GM12878 (cell line): ENCODE measurements at regions not wholly inside any gene's neighbourhood (a gene's known extent, or its start where the extent isn't known, plus 50 kb on each side); places are given as distances from the start of the nearest gene placed in this dataset.

Experiments
- ATAC-seq: fragments of 200-7000 bp; cut with Tn5 transposase; 3 replicates; pipeline ENCODE4 v1.9.1; 2020; ENCODE audit warnings: mild to moderate bottlenecking, moderate library complexity
- BruUV-seq: library from RNA; stranded (reverse); fragments of 400-500 nt; replicated peaks from 2 replicates; lab custom pipeline; 2021; lab: Mats Ljungman, UMichigan
- CTCF ChIA-PET: fragments of 300-600 bp; sonication (Branson Sonifier 250); formaldehyde crosslinking; extraction: SDS; loops from one replicate; lab custom pipeline; 2021; ENCODE audit warnings: inconsistent platforms; lab: Yijun Ruan, JAX
- POLR2A ChIA-PET: fragments of 350-600 bp; formaldehyde crosslinking; extraction: SDS; loops from one replicate; lab custom pipeline; 2021; ENCODE audit warnings: inconsistent platforms; lab: Charles Lee
- RAD21 ChIA-PET: fragments of 300-600 bp; sonication (Branson Sonifier 250); formaldehyde crosslinking; loops from one replicate; lab custom pipeline; 2023; ENCODE audit warnings: antibody characterized with exemption; ENCODE audit not compliant: unreplicated experiment; lab: Charles Lee
- SMC1A ChIA-PET: fragments of 300-600 bp; sonication (Branson Sonifier 250); formaldehyde crosslinking; loops from one replicate; lab custom pipeline; 2023; ENCODE audit not compliant: unreplicated experiment, uncharacterized antibody; lab: Charles Lee
- DNase-seq: peaks from one replicate; pipeline ENCODE4 v3.0.0-alpha.2; 2011; ENCODE audit warnings: low read depth, low spot score
- FAIRE-seq: peaks from 3 replicates; lab custom pipeline; 2011; peaks lifted over from hg19 to GRCh38; lab: Jason Lieb, UNC
- H2AFZ ChIP-seq: 2 replicates; pipeline ENCODE4 v1.6.0; 2011; ENCODE audit warnings: low read depth, low read length, control low read depth; ENCODE audit not compliant: control insufficient read depth
- H3K27ac ChIP-seq: 2 replicates; pipeline ENCODE4 v1.5.1; 2011; ENCODE audit warnings: control low read depth; ENCODE audit not compliant: control insufficient read depth, insufficient read depth
- H3K27me3 ChIP-seq, 2 experiments: replicated peaks in 1 of 2; 2 replicates each; pipeline versions ENCODE4 v1.6.0 to v1.6.1; 2011; ENCODE audit warnings: low read length in 1 of 2; ENCODE audit not compliant: control insufficient read depth in 2 of 2, insufficient read depth in 2 of 2
- H3K36me3 ChIP-seq, 2 experiments: 2 replicates each; pipeline ENCODE4 v1.5.1; 2011; ENCODE audit warnings: low read length in 1 of 2; ENCODE audit not compliant: control insufficient read depth in 2 of 2, insufficient read depth in 2 of 2
- H3K4me1 ChIP-seq: 2 replicates; pipeline ENCODE4 v1.6.1; 2011; ENCODE audit warnings: mild to moderate bottlenecking, low read length, moderate library complexity, mixed read lengths; ENCODE audit not compliant: control insufficient read depth, insufficient read depth
- H3K4me2 ChIP-seq: 2 replicates; pipeline ENCODE4 v1.6.0; 2011; ENCODE audit warnings: control low read depth; ENCODE audit not compliant: control insufficient read depth, insufficient read depth
- H3K4me3 ChIP-seq: fragments of 200-600 bp; sonication (generic); 2 replicates; pipeline ENCODE4 v1.5.1; 2016
- H3K79me2 ChIP-seq: 2 replicates; pipeline ENCODE4 v1.6.0; 2011; ENCODE audit warnings: low read length; ENCODE audit not compliant: control insufficient read depth, insufficient read depth
- H3K9ac ChIP-seq: 2 replicates; pipeline ENCODE4 v1.8.0; 2011; ENCODE audit warnings: low read length, control low read depth, mixed read lengths; ENCODE audit not compliant: control insufficient read depth, insufficient read depth
- H3K9me3 ChIP-seq: replicated peaks from 3 replicates; pipeline ENCODE4 v1.5.1; 2011; ENCODE audit warnings: mild to moderate bottlenecking, low read length; ENCODE audit not compliant: control insufficient read depth, insufficient read depth
- H4K20me1 ChIP-seq: 2 replicates; pipeline ENCODE4 v1.6.0; 2011; ENCODE audit not compliant: control insufficient read depth, insufficient read depth
- ASH2L ChIP-seq: fragments of 300-600, 200-600 bp; sonication (generic); IDR thresholded peaks from 2 replicates; pipeline ENCODE4 v1.6.1; 2017; ENCODE audit warnings: low read depth, mild to moderate bottlenecking, borderline replicate concordance
- BACH1 ChIP-seq: fragments of 450-650 bp; IDR thresholded peaks from 2 replicates; pipeline ENCODE4 v1.6.1; 2017; ENCODE audit warnings: mild to moderate bottlenecking, borderline replicate concordance
- RCOR1 ChIP-seq: conservative IDR thresholded peaks from 2 replicates; pipeline ENCODE4 v1.6.1; 2012; ENCODE audit warnings: low read depth, low read length, improper control_type of control experiment
- RUNX3 ChIP-seq: IDR thresholded peaks from 2 replicates; pipeline ENCODE4 v1.6.1; 2012; ENCODE audit warnings: low read length, inconsistent platforms
- SKIL ChIP-seq: fragments of 450-650 bp; IDR thresholded peaks from 2 replicates; pipeline ENCODE4 v1.6.1; 2017; ENCODE audit warnings: mild to moderate bottlenecking, low read depth, inconsistent platforms; ENCODE audit not compliant: poor library complexity, severe bottlenecking
- TCF12 ChIP-seq: IDR thresholded peaks from 2 replicates; pipeline ENCODE4 v1.6.1; 2011; ENCODE audit warnings: low read depth, mild to moderate bottlenecking, low read length
- ZBTB40 ChIP-seq: fragments of 450-650 bp; IDR thresholded peaks from 2 replicates; pipeline ENCODE4 v1.6.1; 2016; ENCODE audit warnings: mild to moderate bottlenecking, moderate library complexity, borderline replicate concordance
- ZNF274 ChIP-seq: IDR thresholded peaks from one replicate; pipeline ENCODE4 v1.8.0; 2011; ENCODE audit not compliant: insufficient read length, insufficient read depth
- WGBS: methylation state at CpG from one replicate; pipeline ENCODE4 v1.1.6; 2016; ENCODE audit warnings: low lambda C conversion rate; ENCODE audit not compliant: insufficient replicate concordance, insufficient coverage; ENCODE audit errors: missing lambda C conversion rate; 5-methylcytosine and 5-hydroxymethylcytosine counted together
- in situ Hi-C: fragments of 300-500 bp; cut with MboI; formaldehyde crosslinking; loops from 9 replicates; pipeline ENCODE4 v1.14.3; 2018; ENCODE audit warnings: mixed read lengths
- intact Hi-C: fragments of 100-400 bp; cut with micrococcal nuclease; formaldehyde crosslinking; loops from one replicate; pipeline ENCODE4 v1.14.2; 2022; ENCODE audit not compliant: unreplicated experiment
- TF ChIP-seq, protein P1 (sequence below): IDR thresholded peaks from 2 replicates; pipeline ENCODE4 v1.6.1; 2012; ENCODE audit warnings: low read depth, low read length, improper control_type of control experiment
- TF ChIP-seq, protein P2 (sequence below): IDR thresholded peaks from 2 replicates; pipeline ENCODE4 v1.6.1; 2012; ENCODE audit warnings: improper control_type of control experiment, low read depth, low read length; ENCODE audit not compliant: insufficient replicate concordance

- H3K36me3 ChIP-seq, result no peaks in the 10 kb centered on the region
- no TSS peak for BruUV-seq
- no peaks in the 10 kb centered on the region for H4K20me1 ChIP-seq
- no peaks in the 10 kb centered on the region for H3K27me3 ChIP-seq
- no peak overlapping the region for H3K4me3 ChIP-seq
- ATAC-seq (no peak), FAIRE-seq (no peak), DNase-seq (no peak)
- H3K9me3 ChIP-seq, result no peaks in the 10 kb centered on the region
- intact Hi-C loops (no loop called here), in situ Hi-C loops (no loop called here)
- CTCF ChIA-PET, result no interaction called here
- SMC1A ChIA-PET, result no interaction called here
- 24% methylated on average over 3 of the region's 3 CpGs for WGBS
- H3K4me2 ChIP-seq, result no peak overlapping the region
- H3K4me1 ChIP-seq, result no peaks in the 10 kb centered on the region
- POLR2A ChIA-PET, result no interaction called here
- no peak overlapping the region for H2AFZ ChIP-seq
- H3K9ac ChIP-seq, result no peak overlapping the region
- H3K27ac ChIP-seq, result no peak overlapping the region
- RAD21 ChIA-PET, result no interaction called here
- H3K79me2 ChIP-seq, result no peaks in the 10 kb centered on the region
- TF ChIP-seq BACH1, result no peak
- no peak for TF ChIP-seq RUNX3
- no peak for TF ChIP-seq ZBTB40
- no peak for TF ChIP-seq RCOR1
- TF ChIP-seq, protein P1, sequence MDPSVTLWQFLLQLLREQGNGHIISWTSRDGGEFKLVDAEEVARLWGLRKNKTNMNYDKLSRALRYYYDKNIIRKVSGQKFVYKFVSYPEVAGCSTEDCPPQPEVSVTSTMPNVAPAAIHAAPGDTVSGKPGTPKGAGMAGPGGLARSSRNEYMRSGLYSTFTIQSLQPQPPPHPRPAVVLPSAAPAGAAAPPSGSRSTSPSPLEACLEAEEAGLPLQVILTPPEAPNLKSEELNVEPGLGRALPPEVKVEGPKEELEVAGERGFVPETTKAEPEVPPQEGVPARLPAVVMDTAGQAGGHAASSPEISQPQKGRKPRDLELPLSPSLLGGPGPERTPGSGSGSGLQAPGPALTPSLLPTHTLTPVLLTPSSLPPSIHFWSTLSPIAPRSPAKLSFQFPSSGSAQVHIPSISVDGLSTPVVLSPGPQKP, result no peak
- no peak for TF ChIP-seq TCF12
- TF ChIP-seq ZNF274, result no peak
- no peak for TF ChIP-seq SKIL
- TF ChIP-seq ASH2L, result no peak
- TF ChIP-seq, protein P2, sequence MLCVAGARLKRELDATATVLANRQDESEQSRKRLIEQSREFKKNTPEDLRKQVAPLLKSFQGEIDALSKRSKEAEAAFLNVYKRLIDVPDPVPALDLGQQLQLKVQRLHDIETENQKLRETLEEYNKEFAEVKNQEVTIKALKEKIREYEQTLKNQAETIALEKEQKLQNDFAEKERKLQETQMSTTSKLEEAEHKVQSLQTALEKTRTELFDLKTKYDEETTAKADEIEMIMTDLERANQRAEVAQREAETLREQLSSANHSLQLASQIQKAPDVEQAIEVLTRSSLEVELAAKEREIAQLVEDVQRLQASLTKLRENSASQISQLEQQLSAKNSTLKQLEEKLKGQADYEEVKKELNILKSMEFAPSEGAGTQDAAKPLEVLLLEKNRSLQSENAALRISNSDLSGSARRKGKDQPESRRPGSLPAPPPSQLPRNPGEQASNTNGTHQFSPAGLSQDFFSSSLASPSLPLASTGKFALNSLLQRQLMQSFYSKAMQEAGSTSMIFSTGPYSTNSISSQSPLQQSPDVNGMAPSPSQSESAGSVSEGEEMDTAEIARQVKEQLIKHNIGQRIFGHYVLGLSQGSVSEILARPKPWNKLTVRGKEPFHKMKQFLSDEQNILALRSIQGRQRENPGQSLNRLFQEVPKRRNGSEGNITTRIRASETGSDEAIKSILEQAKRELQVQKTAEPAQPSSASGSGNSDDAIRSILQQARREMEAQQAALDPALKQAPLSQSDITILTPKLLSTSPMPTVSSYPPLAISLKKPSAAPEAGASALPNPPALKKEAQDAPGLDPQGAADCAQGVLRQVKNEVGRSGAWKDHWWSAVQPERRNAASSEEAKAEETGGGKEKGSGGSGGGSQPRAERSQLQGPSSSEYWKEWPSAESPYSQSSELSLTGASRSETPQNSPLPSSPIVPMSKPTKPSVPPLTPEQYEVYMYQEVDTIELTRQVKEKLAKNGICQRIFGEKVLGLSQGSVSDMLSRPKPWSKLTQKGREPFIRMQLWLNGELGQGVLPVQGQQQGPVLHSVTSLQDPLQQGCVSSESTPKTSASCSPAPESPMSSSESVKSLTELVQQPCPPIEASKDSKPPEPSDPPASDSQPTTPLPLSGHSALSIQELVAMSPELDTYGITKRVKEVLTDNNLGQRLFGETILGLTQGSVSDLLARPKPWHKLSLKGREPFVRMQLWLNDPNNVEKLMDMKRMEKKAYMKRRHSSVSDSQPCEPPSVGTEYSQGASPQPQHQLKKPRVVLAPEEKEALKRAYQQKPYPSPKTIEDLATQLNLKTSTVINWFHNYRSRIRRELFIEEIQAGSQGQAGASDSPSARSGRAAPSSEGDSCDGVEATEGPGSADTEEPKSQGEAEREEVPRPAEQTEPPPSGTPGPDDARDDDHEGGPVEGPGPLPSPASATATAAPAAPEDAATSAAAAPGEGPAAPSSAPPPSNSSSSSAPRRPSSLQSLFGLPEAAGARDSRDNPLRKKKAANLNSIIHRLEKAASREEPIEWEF, result no peak
Observed at GRCh38 chr9:74322661-74323314, 174.3 kb upstream of the RORB start.
